Erythroblast (primary cell): ENCODE measurements at regions not wholly inside any gene's neighbourhood (a gene's known extent, or its start where the extent isn't known, plus 50 kb on each side); places are given as distances from the start of the nearest gene placed in this dataset.
"Not testable (repeated sequence)": the region's sequence is repeated elsewhere in the genome, so short reads cannot be mapped to it uniquely, and the experiment has no call there.

ENCODE experiments used
- DNase-seq, 2 experiments: peaks; one replicate each; lab custom pipeline; 2025; lab: John Stamatoyannopoulos, UW
- GATA1 ChIP-seq: IDR thresholded peaks from 2 replicates; pipeline ENCODE4 v1.6.1; 2011; ENCODE audit warnings: low read depth, mild to moderate bottlenecking, control low read depth, low read length, moderate library complexity
- POLR2A ChIP-seq: IDR thresholded peaks from 2 replicates; pipeline ENCODE4 v1.6.1; 2011; ENCODE audit warnings: mild to moderate bottlenecking, low read length

GRCh38 chr6:167700199-167700598 is 126.5 kb upstream of the AFDN start:
- DNase-seq: no peak
- TF ChIP-seq GATA1: no peak
- TF ChIP-seq POLR2A: no peak

DNA sequence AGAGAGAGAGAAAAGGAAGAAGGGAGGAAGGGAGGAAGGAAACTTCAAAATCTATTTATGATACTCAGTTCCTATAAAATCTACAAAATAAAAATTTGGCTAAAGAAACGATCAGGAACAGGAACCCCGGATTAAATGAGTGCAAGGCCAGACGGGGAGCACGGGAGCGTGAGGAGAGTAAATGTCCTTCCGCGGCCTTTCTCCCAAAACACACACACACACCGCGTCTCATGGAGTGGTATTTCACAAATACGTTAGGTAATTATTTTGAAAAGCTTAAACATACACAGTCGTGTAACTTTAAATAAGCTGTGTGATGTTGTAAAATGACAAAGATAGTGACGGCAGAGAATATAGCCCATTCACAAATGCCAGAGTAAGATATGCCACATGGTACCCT is 125.7 kb upstream of the AFDN start:
- no peak for TF ChIP-seq GATA1
- TF ChIP-seq POLR2A: no peak
- DNase-seq: no peak

GRCh38 chr6:167702241-167702827 is 124.4 kb upstream of the AFDN start:
- no peak for DNase-seq
- no peak for TF ChIP-seq POLR2A
- TF ChIP-seq GATA1: no peak

DNA sequence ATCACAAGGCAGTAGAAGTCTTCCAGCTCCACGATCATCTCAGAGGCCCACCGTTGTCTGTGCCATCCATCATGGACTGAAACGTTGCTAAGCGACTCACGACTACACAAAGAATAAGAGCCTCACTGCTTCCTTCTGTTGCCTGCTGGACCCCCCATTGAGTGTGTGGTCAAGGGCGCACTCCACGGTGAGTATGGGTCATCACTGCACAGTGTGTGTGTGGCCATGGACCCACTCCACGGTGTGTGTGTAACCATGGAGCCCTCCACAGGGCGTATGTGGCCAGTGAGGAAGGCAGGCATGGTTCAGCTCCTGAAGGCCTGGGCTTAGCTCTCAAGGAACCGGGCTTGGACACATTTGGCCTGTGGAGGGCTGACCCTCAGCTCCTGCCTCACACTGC is 123.4 kb upstream of the AFDN start:
- TF ChIP-seq GATA1: no peak
- no peak for TF ChIP-seq POLR2A
- no peak for DNase-seq

DNA sequence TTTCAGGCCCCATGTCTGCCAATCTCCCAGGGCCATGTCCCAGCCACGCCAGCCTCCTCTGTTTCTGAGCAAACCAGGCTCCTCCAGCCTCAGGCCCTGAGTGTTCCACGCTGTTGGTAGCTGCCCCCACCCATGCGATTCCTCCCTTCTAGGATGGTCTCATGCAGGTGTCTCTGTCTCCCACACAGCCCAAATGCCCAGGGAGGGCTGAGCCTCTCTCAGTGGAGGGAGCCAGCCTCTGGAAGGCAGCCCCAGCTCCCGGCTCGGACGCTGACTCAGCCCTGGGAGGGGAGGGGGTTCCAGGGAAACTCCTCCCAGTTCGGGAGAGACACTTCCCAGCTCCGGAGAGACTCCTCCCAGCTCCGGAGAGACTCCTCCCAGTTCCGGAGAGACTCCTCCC is 122.9 kb upstream of the AFDN start:
- DNase-seq: no peak
- TF ChIP-seq GATA1 (no peak), POLR2A (no peak)

GRCh38 chr6:167704396-167704901 is 122.3 kb upstream of the AFDN start:
- DNase-seq: no peak
- TF ChIP-seq POLR2A: no peak
- TF ChIP-seq GATA1: no peak

- no peak for TF ChIP-seq GATA1
- no peak for TF ChIP-seq POLR2A
- DNase-seq: no peak
Measured at GRCh38 chr6:167705211-167705750, 121.4 kb upstream of the AFDN start.

GRCh38 chr6:167706313-167707109 is 120.2 kb upstream of the AFDN start:
- peak in 1 of 2 experiments; percentile 7 for DNase-seq
- no peak for TF ChIP-seq GATA1
- no peak for TF ChIP-seq POLR2A

- no peak for DNase-seq
- TF ChIP-seq GATA1 (no peak), POLR2A (no peak)
Measured at GRCh38 chr6:167707686-167708500, 118.8 kb upstream of the AFDN start.

- no peak for DNase-seq
- TF ChIP-seq POLR2A (no peak), GATA1 (no peak)
Measured at GRCh38 chr6:167708501-167709094, 118.1 kb upstream of the AFDN start.

DNA sequence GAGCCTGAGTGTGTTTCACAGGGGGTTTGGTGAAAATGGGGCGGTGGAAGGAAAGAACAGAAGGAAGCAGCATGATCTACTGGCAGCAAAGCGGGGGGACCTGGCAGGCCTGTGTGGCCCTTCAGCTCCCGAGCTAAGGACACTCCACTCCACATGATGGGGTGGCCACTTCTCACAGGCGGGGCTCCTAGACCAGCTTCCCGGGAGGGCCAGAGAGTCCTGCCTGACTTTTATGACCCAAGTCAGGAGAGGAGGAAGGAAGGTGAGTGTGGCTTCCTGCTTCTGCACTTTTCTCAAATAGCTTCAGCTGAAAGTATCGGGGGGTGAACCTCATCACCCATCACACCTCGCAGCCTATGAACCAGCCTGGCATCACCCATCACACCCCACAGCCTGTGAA is 117.5 kb upstream of the AFDN start:
- DNase-seq: no peak
- TF ChIP-seq POLR2A (no peak), GATA1 (no peak)

- DNase-seq: not testable (repeated sequence)
Measured at GRCh38 chr6:167709776-167710336, 116.9 kb upstream of the AFDN start.

GRCh38 chr6:167710363-167710920 is 116.3 kb upstream of the AFDN start:
- no peak for TF ChIP-seq GATA1
- DNase-seq: no peak
